GM12892 (cell line): ENCODE measurements at regions not wholly inside any gene's neighbourhood (a gene's known extent, or its start where the extent isn't known, plus 50 kb on each side); places are given as distances from the start of the nearest gene placed in this dataset.

Experiments used
- POLR2A ChIP-seq: IDR thresholded peaks from 2 replicates; pipeline ENCODE4 v1.6.1; 2011; ENCODE audit warnings: low read depth, low read length, control low read depth
- POLR2AphosphoS5 ChIP-seq: IDR thresholded peaks from 2 replicates; pipeline ENCODE4 v1.6.1; 2011; ENCODE audit warnings: low read depth, low read length, control low read depth
- TAF1 ChIP-seq: IDR thresholded peaks from 2 replicates; pipeline ENCODE4 v1.6.1; 2011; ENCODE audit warnings: low read depth, mild to moderate bottlenecking, control low read depth, low read length, borderline replicate concordance

- TF ChIP-seq POLR2A (no peak), TAF1 (no peak), POLR2AphosphoS5 (no peak)
Observed at GRCh38 chr3:165256554-165257065, 60.4 kb upstream of the SLITRK3 start.
